HepG2 (cell line): ENCODE measurements at regions not wholly inside any gene's neighbourhood (a gene's known extent, or its start where the extent isn't known, plus 50 kb on each side); places are given as distances from the start of the nearest gene placed in this dataset.
"Not testable (repeated sequence)": the region's sequence is repeated elsewhere in the genome, so short reads cannot be mapped to it uniquely, and the experiment has no call there.

ENCODE experiments used
- ATAC-seq: fragments of 200-7000 bp; cut with Tn5 transposase; 3 replicates; pipeline ENCODE4 v1.9.1; 2020; ENCODE audit warnings: mild to moderate bottlenecking, moderate library complexity
- BruUV-seq: library from RNA; stranded (reverse); fragments of 400-500 nt; replicated peaks from 2 replicates; lab custom pipeline; 2021; lab: Mats Ljungman, UMichigan
- CTCF ChIA-PET: fragments of 300-600 bp; formaldehyde crosslinking; extraction: SDS; loops from one replicate; lab custom pipeline; 2021; ENCODE audit warnings: low total read pairs, inconsistent platforms, low intra/inter-chr PET ratio; lab: Yijun Ruan, JAX
- POLR2A ChIA-PET: fragments of 350-600 bp; sonication (Branson Sonifier 250); formaldehyde crosslinking; loops from one replicate; lab custom pipeline; 2020; ENCODE audit warnings: antibody characterized with exemption, inconsistent platforms; lab: Yijun Ruan, JAX
- DNase-seq: peaks from one replicate; pipeline ENCODE4 v3.0.0-alpha.2; 2015; ENCODE audit warnings: low spot score
- FAIRE-seq: peaks from 3 replicates; lab custom pipeline; 2011; peaks lifted over from hg19 to GRCh38; lab: Jason Lieb, UNC
- H2AFZ ChIP-seq: one replicate; pipeline ENCODE4 v1.6.1; 2011; ENCODE audit warnings: low read length, inconsistent platforms
- H3K27ac ChIP-seq: fragments of 300-600 bp; 3 replicates; pipeline ENCODE4 v1.8.0; 2011; ENCODE audit warnings: mixed run types, mild to moderate bottlenecking, mixed read lengths, low read length, inconsistent platforms; ENCODE audit not compliant: insufficient read depth; ENCODE audit errors: extremely low read length
- H3K27me3 ChIP-seq, 2 experiments: fragments of 200-600 bp in 1 of 2; 2 replicates in 1 of 2; 3 replicates in 1 of 2; pipeline versions ENCODE4 v1.6.0 to v1.8.0; 2011; ENCODE audit warnings: low read length in 2 of 2, mild to moderate bottlenecking in 2 of 2, moderate library complexity in 2 of 2, inconsistent platforms in 1 of 2; ENCODE audit not compliant: insufficient read depth in 2 of 2, control insufficient read depth in 1 of 2
- H3K36me3 ChIP-seq, 2 experiments: fragments of 200-600 bp in 1 of 2; replicated peaks in 1 of 2; 2 replicates in 1 of 2; 3 replicates in 1 of 2; pipeline versions ENCODE4 v1.5.1 to v1.8.0; 2011; ENCODE audit warnings: low read length in 2 of 2, inconsistent platforms in 1 of 2; ENCODE audit not compliant: insufficient read depth in 2 of 2, control insufficient read depth in 1 of 2
- H3K4me1 ChIP-seq: 2 replicates; pipeline ENCODE4 v1.5.1; 2012; ENCODE audit warnings: low read length, inconsistent platforms; ENCODE audit not compliant: insufficient read depth
- H3K4me2 ChIP-seq: 2 replicates; pipeline ENCODE4 v1.6.0; 2011; ENCODE audit warnings: low read depth, low read length, inconsistent platforms
- H3K4me3 ChIP-seq, 3 experiments: fragments of 200-600 bp in 1 of 3; sonication (generic), shearing (Covaris generic) in 1 of 3; replicated peaks in 1 of 3; 2 replicates each; pipeline ENCODE4 v1.5.1; 2011 to 2016; ENCODE audit warnings: low read length in 3 of 3, inconsistent platforms in 2 of 3, low read depth in 2 of 3, mild to moderate bottlenecking in 2 of 3, control low read depth in 1 of 3, mixed read lengths in 1 of 3; ENCODE audit not compliant: insufficient read depth in 1 of 3
- H3K79me2 ChIP-seq: one replicate; pipeline ENCODE4 v1.6.1; 2011; ENCODE audit warnings: low read length, inconsistent platforms; ENCODE audit not compliant: insufficient read depth
- H3K9ac ChIP-seq: 2 replicates; pipeline ENCODE4 v1.6.0; 2011; ENCODE audit warnings: mild to moderate bottlenecking, low read depth, low read length, inconsistent platforms; ENCODE audit not compliant: insufficient read depth
- H3K9me3 ChIP-seq: 2 replicates; pipeline ENCODE4 v1.5.1; 2012; ENCODE audit warnings: mild to moderate bottlenecking, low read length
- H4K20me1 ChIP-seq: 2 replicates; pipeline ENCODE4 v1.6.0; 2011; ENCODE audit warnings: inconsistent platforms, mild to moderate bottlenecking, low read length, moderate library complexity; ENCODE audit not compliant: insufficient read depth
- ATM ChIP-seq: fragments of 450-650 bp; IDR thresholded peaks from 2 replicates; pipeline ENCODE4 v1.7.1; 2017; ENCODE audit warnings: mild to moderate bottlenecking, borderline replicate concordance
- SRSF9 ChIP-seq: fragments of 200-400 bp; formaldehyde crosslinking; IDR thresholded peaks from 2 replicates; pipeline ENCODE4 v1.6.1; 2018; ENCODE audit warnings: borderline replicate concordance, mild to moderate bottlenecking, low read depth, low read length; ENCODE audit not compliant: insufficient read depth, poor library complexity, severe bottlenecking
- TBL1XR1 ChIP-seq: fragments of 150-350 bp; IDR thresholded peaks from 2 replicates; pipeline ENCODE4 v1.6.1; 2014; ENCODE audit warnings: borderline replicate concordance, low read length; ENCODE audit not compliant: partially characterized antibody
- TCF7L2 ChIP-seq: IDR thresholded peaks from 2 replicates; pipeline ENCODE4 v1.6.1; 2011; ENCODE audit warnings: mild to moderate bottlenecking, low read depth, low read length, moderate library complexity
- YY1 ChIP-seq: IDR thresholded peaks from 2 replicates; pipeline ENCODE4 v1.6.1; 2011; ENCODE audit warnings: low read length, low read depth, moderate library complexity, mild to moderate bottlenecking; ENCODE audit not compliant: insufficient read depth, insufficient replicate concordance
- WGBS: methylation state at CpG from one replicate; pipeline ENCODE4 v1.1.6; 2017; ENCODE audit warnings: low lambda C conversion rate; 5-methylcytosine and 5-hydroxymethylcytosine counted together
- in situ Hi-C: cut with HindIII; loops from 2 replicates; pipeline ENCODE4 v1.10.0; 2017; ENCODE audit warnings: low pct_unique_long_range_greater_than_20kb; ENCODE audit not compliant: extremely low pct_ligation_motif_present
- intact Hi-C: fragments of 100-400 bp; cut with micrococcal nuclease; formaldehyde crosslinking; loops from one replicate; pipeline ENCODE4 v1.10.0; 2022; ENCODE audit not compliant: unreplicated experiment
- TF ChIP-seq, protein P1 (sequence below): sonication (generic); formaldehyde crosslinking; IDR thresholded peaks from 2 replicates; pipeline ENCODE4 v1.8.1; 2023; ENCODE audit warnings: missing genetic modification reagents, mild to moderate bottlenecking, borderline replicate concordance
- TF ChIP-seq, protein P2 (sequence below): IDR thresholded peaks from 2 replicates; pipeline ENCODE4 v1.6.1; 2016; ENCODE audit warnings: low read depth, borderline replicate concordance
- TF ChIP-seq, protein P3 (sequence below): sonication (generic); formaldehyde crosslinking; IDR thresholded peaks from 2 replicates; pipeline ENCODE4 v1.4.0; 2020; ENCODE audit warnings: mild to moderate bottlenecking, low read depth, missing genetic modification reagents

DNA sequence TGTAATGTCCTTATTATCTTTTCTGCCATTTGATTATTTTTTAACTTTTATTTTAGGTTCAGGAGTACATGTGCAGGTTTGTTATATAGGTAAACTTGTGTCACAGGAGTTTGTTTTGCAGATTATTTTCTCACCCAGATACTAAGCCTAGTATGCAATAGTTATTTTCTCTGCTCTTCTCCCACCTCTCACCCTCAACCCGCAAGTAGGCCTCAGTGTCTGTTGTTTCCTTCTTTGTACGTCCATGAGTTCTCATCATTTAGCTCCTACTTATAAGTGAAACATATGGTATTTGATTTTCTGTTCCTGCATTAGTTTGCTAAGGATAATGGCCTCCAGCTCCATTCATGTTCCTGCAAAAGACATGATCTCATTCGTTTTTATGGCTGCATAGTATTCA, 270.0 kb downstream of the BTG1 start:
- H3K36me3 ChIP-seq, FAIRE-seq, H3K4me3 ChIP-seq, in situ Hi-C loops, intact Hi-C loops, H3K79me2 ChIP-seq, H2AFZ ChIP-seq, BruUV-seq, H3K4me2 ChIP-seq, DNase-seq, H4K20me1 ChIP-seq, H3K27me3 ChIP-seq, H3K4me1 ChIP-seq, H3K9me3 ChIP-seq, CTCF ChIA-PET, ATAC-seq, POLR2A ChIA-PET, H3K27ac ChIP-seq, H3K9ac ChIP-seq: not testable (repeated sequence)
- WGBS = 20% methylated on average over 3 of the region's 3 CpGs

DNA sequence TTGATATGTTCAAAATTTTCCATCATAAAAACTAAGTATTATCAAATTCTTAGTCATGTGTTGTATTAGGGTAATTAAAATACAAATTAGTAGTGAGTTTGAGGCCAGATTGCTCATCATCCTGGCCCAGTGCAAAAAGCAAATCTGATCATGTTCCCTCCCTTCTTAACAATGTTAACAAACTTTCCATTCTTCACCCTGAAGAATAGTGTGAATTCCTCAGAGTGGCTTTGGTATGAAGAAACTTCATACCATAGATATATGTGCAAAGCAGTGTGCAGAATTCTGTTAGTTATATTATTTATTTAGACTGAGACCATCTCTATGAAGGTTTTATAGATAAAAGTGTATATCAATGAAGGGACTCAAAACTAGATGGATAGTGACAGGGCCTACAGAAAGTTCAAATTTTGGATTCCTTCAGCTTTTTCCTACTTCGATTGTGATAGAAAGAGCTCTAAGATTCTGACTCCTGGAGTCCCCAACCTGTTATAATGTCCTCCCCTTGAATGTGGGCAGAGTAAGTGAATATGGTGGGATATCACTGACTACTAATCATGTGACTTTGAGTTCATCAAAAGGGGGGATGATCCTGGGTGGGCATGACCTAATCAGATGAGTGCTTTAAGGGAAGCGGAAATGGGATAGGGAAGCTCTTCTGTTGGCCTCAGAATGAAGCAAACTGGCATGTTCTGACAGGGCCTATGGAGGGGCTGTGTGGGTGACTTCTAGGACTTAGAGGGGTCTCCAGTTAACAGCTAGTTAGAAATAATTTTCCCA, 271.4 kb downstream of the BTG1 start:
- Histone ChIP-seq H3K9ac (no peak overlapping the region), H3K4me2 (no peak overlapping the region), H3K4me1 (no peaks in the 10 kb centered on the region)
- intact Hi-C loops = no loop called here
- TF ChIP-seq, protein P1, sequence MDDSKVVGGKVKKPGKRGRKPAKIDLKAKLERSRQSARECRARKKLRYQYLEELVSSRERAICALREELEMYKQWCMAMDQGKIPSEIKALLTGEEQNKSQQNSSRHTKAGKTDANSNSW (CRISPR knock-in tag) = no peak
- TF ChIP-seq, protein P2, sequence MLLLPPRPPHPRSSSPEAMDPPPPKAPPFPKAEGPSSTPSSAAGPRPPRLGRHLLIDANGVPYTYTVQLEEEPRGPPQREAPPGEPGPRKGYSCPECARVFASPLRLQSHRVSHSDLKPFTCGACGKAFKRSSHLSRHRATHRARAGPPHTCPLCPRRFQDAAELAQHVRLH (CRISPR knock-in tag) = no peak
- TF ChIP-seq TBL1XR1 = no peak
- TF ChIP-seq ATM = no peak
- TF ChIP-seq, protein P3, sequence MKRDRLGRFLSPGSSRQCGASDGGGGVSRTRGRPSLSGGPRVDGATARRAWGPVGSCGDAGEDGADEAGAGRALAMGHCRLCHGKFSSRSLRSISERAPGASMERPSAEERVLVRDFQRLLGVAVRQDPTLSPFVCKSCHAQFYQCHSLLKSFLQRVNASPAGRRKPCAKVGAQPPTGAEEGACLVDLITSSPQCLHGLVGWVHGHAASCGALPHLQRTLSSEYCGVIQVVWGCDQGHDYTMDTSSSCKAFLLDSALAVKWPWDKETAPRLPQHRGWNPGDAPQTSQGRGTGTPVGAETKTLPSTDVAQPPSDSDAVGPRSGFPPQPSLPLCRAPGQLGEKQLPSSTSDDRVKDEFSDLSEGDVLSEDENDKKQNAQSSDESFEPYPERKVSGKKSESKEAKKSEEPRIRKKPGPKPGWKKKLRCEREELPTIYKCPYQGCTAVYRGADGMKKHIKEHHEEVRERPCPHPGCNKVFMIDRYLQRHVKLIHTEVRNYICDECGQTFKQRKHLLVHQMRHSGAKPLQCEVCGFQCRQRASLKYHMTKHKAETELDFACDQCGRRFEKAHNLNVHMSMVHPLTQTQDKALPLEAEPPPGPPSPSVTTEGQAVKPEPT = no peak
- TF ChIP-seq YY1 = no peak
- TF ChIP-seq SRSF9 = no peak
- TF ChIP-seq TCF7L2 = no peak
- TF ChIP-seq, all 625 proteins: peak for 0
- ChIA-PET CTCF (no interaction called here), POLR2A (no interaction called here)
- no peak for ATAC-seq
- Histone ChIP-seq H4K20me1 (no peaks in the 10 kb centered on the region), H3K9me3 (no peaks in the 10 kb centered on the region), H3K36me3 (no peaks in the 10 kb centered on the region), H3K4me3 (no peak overlapping the region), H3K79me2 (no peaks in the 10 kb centered on the region), H3K27ac (no peak overlapping the region), H3K27me3 (no peaks in the 10 kb centered on the region; a peak in 1 of 5 replicates), H2AFZ (no peak overlapping the region)
- WGBS = 14% methylated on average over 2 of the region's 2 CpGs
- no peak for DNase-seq
- in situ Hi-C loops = no loop called here
- BruUV-seq = no TSS peak
- no peak for FAIRE-seq
